Osteocyte (in vitro differentiated cells): ENCODE measurements at regions not wholly inside any gene's neighbourhood (a gene's known extent, or its start where the extent isn't known, plus 50 kb on each side); places are given as distances from the start of the nearest gene placed in this dataset.

ENCODE experiments used
- DNase-seq: peaks from one replicate; pipeline ENCODE4 v3.0.0; 2021; ENCODE audit warnings: mixed read lengths; ENCODE audit not compliant: unreplicated experiment; ENCODE audit errors: extremely low spot score
- H3K27ac Mint-ChIP-seq: one replicate; pipeline ENCODE4 v1.8.0; 2021; ENCODE audit warnings: mild to moderate bottlenecking, mixed read lengths; ENCODE audit not compliant: unreplicated experiment
- H3K27me3 Mint-ChIP-seq: one replicate; pipeline ENCODE4 v1.8.0; 2021; ENCODE audit warnings: mixed read lengths; ENCODE audit not compliant: unreplicated experiment
- H3K36me3 Mint-ChIP-seq: one replicate; pipeline ENCODE4 v1.8.0; 2021; ENCODE audit warnings: mixed read lengths; ENCODE audit not compliant: unreplicated experiment
- H3K4me1 Mint-ChIP-seq: one replicate; pipeline ENCODE4 v1.8.0; 2021; ENCODE audit warnings: mixed read lengths; ENCODE audit not compliant: unreplicated experiment
- H3K4me3 Mint-ChIP-seq: one replicate; pipeline ENCODE4 v1.8.0; 2021; ENCODE audit warnings: mild to moderate bottlenecking, moderate library complexity, mixed read lengths; ENCODE audit not compliant: unreplicated experiment
- H3K9me3 Mint-ChIP-seq: one replicate; pipeline ENCODE4 v1.8.0; 2021; ENCODE audit warnings: mixed read lengths; ENCODE audit not compliant: unreplicated experiment
- TF ChIP-seq, protein P1 (sequence below): fragments of 200-600 bp; sonication (generic); IDR thresholded peaks from 2 replicates; pipeline ENCODE4 v1.5.0; 2021; ENCODE audit warnings: antibody characterized with exemption, mild to moderate bottlenecking, moderate library complexity

DNA sequence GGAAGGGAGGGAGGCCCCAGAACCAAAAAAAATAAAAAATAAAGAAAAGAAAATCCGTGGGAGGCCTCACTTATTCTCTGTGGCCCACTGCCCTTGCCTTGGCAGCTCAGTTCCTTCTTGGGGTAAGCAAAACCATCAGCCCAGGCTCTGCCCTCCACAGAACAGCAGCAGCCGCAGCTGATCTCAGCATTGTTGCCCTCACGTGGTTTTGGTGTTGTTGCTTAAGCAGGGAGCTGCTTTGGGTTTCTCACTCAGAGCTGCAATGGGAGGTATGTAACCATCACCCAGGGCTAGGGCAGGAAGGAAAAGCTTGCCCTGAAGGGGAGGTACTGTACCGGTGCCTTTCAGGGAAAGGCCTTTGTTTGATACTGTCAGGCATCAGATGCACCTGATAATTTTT lies 374.7 kb upstream of the WWC1 start:
- no peaks in the 10 kb centered on the region for H3K27me3 Mint-ChIP-seq
- peaks cover 13% of the 10 kb centered on the region for H3K4me1 Mint-ChIP-seq
- DNase-seq, result no peak
- peaks cover 4% of the 10 kb centered on the region for H3K9me3 Mint-ChIP-seq
- H3K4me3 Mint-ChIP-seq, result no peak overlapping the region
- TF ChIP-seq, protein P1, sequence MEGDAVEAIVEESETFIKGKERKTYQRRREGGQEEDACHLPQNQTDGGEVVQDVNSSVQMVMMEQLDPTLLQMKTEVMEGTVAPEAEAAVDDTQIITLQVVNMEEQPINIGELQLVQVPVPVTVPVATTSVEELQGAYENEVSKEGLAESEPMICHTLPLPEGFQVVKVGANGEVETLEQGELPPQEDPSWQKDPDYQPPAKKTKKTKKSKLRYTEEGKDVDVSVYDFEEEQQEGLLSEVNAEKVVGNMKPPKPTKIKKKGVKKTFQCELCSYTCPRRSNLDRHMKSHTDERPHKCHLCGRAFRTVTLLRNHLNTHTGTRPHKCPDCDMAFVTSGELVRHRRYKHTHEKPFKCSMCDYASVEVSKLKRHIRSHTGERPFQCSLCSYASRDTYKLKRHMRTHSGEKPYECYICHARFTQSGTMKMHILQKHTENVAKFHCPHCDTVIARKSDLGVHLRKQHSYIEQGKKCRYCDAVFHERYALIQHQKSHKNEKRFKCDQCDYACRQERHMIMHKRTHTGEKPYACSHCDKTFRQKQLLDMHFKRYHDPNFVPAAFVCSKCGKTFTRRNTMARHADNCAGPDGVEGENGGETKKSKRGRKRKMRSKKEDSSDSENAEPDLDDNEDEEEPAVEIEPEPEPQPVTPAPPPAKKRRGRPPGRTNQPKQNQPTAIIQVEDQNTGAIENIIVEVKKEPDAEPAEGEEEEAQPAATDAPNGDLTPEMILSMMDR, result no peak
- no peaks in the 10 kb centered on the region for H3K36me3 Mint-ChIP-seq
- H3K27ac Mint-ChIP-seq, result no peak overlapping the region

- no peak overlapping the region for H3K27ac Mint-ChIP-seq
- peaks cover 13% of the 10 kb centered on the region for H3K4me1 Mint-ChIP-seq
- no peaks in the 10 kb centered on the region for H3K36me3 Mint-ChIP-seq
- no peak for DNase-seq
- H3K9me3 Mint-ChIP-seq, result peaks cover 4% of the 10 kb centered on the region
- TF ChIP-seq, protein P1, result no peak
- H3K27me3 Mint-ChIP-seq, result no peaks in the 10 kb centered on the region
- no peak overlapping the region for H3K4me3 Mint-ChIP-seq
Measured at GRCh38 chr5:167918184-167918812, 373.1 kb upstream of the WWC1 start.

DNA sequence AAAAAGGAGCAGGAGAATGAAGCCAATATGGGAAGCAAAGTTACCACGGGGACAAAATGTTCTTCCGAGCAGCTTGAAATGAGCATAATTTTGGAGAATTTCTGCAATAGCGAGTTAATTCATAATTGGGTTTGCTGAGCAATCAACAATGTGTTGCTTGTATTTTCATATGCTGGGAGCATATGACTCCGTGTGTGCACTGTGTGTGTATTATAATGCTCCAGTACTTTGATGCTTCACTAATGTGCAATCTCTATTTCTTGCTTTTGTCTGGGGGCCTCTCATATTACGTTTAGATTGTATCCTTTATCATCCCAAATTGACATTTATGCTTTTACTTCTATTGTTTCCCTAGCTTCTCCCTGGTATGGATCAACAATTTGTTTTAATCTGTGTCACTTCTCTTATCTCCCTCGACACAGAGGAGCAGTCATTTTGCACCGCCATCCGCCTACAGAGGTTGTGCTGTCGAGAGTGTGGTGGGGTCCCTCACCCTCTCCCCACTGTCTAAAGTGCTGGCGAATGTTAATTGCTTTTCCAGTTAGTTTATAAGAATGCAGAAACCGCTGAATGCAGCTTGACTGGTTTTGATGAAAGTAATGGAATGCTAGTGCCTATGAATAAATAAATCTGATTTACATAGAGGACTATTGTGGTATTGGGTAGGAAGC lies 372.5 kb upstream of the WWC1 start:
- Mint-ChIP-seq H3K36me3 (no peaks in the 10 kb centered on the region), H3K27ac (no peak overlapping the region), H3K4me1 (peaks cover 12% of the 10 kb centered on the region), H3K9me3 (peaks cover 4% of the 10 kb centered on the region), H3K27me3 (no peaks in the 10 kb centered on the region), H3K4me3 (no peak overlapping the region)
- no peak for DNase-seq
- TF ChIP-seq, protein P1, result no peak

DNA sequence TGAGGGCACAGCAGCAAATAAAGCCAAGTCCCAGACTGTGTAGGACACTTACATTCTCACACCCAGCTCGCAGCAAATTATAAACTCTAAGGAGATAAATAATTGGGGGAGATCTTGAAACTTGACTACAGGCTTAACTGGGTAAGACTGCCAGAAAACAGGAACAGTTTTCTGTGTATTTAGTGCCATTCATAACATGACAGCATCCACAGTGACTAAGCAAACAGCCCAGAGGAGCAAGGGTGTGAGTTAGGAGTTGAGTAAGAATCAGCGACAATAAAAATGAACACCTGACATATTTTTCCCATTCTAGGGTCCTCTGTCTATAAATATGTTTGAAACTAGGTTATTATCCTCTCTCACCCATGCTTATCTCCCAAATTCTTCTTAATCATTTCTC lies 370.9 kb upstream of the WWC1 start:
- DNase-seq, result no peak
- Mint-ChIP-seq H3K9me3 (peaks cover 8% of the 10 kb centered on the region), H3K36me3 (no peaks in the 10 kb centered on the region), H3K4me3 (no peak overlapping the region), H3K27ac (no peak overlapping the region), H3K4me1 (peaks cover 12% of the 10 kb centered on the region), H3K27me3 (no peaks in the 10 kb centered on the region)
- TF ChIP-seq, protein P1, result no peak

DNA sequence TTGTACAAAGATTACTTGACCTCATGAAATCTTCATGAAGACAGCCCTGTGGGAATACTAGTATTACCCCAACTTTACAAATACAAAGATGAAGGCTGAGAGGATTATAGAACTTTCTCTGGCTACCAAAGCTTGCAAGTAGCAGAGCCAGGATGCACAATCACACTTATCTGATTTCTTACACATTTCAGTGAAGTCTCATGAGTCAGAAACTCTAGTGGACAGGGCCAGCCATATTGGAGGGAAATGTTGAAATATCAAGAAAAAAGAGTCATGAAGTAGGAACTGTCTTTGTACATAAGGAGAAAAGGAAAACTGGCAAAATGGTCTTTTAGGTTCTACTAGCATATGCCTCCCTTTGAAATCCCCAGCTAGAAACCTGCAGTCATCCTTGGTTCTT lies 369.6 kb upstream of the WWC1 start:
- Mint-ChIP-seq H3K27me3 (no peaks in the 10 kb centered on the region), H3K27ac (no peak overlapping the region), H3K36me3 (no peaks in the 10 kb centered on the region), H3K4me1 (peaks cover 3% of the 10 kb centered on the region), H3K9me3 (peaks cover 8% of the 10 kb centered on the region), H3K4me3 (no peak overlapping the region)
- TF ChIP-seq, protein P1, result no peak
- DNase-seq, result no peak
